HL-60 (cell line): ENCODE measurements at regions not wholly inside any gene's neighbourhood (a gene's known extent, or its start where the extent isn't known, plus 50 kb on each side); places are given as distances from the start of the nearest gene placed in this dataset.
"Not testable (repeated sequence)": the region's sequence is repeated elsewhere in the genome, so short reads cannot be mapped to it uniquely, and the experiment has no call there.

Experiments
- DNase-seq, 2 experiments: peaks; one replicate each; pipeline ENCODE4 v3.0.0-alpha.2; 2010 to 2020; ENCODE audit warnings: low read depth in 1 of 2, low spot score in 1 of 2
- H3K27ac ChIP-seq: fragments of 250-450 bp; sonication (Bioruptor Pico); replicated peaks from 2 replicates; pipeline ENCODE4 v1.5.1; 2020; ENCODE audit warnings: mild to moderate bottlenecking, moderate library complexity
- H3K27me3 ChIP-seq: fragments of 250-450 bp; sonication (Bioruptor Pico); 2 replicates; pipeline ENCODE4 v1.5.1; 2021; ENCODE audit warnings: mild to moderate bottlenecking, moderate library complexity; ENCODE audit not compliant: insufficient read depth, poor library complexity, severe bottlenecking
- H3K4me3 ChIP-seq: replicated peaks from 2 replicates; pipeline ENCODE4 v1.5.1; 2011; ENCODE audit warnings: mild to moderate bottlenecking, control low read depth, low read length; ENCODE audit not compliant: insufficient read depth
- CTCF ChIP-seq: IDR thresholded peaks from one replicate; pipeline ENCODE4 v1.5.1; 2011; ENCODE audit warnings: low read length, control low read depth, inconsistent platforms; ENCODE audit not compliant: insufficient read depth
- GABPA ChIP-seq: IDR thresholded peaks from 2 replicates; pipeline ENCODE4 v1.6.1; 2012; ENCODE audit warnings: low read depth
- POLR2AphosphoS5 ChIP-seq: IDR thresholded peaks from 2 replicates; pipeline ENCODE4 v1.6.1; 2012; ENCODE audit warnings: low read depth
- REST ChIP-seq: IDR thresholded peaks from 2 replicates; pipeline ENCODE4 v1.6.1; 2012; ENCODE audit warnings: low read depth; ENCODE audit not compliant: insufficient replicate concordance
- SPI1 ChIP-seq: IDR thresholded peaks from 2 replicates; pipeline ENCODE4 v1.6.1; 2012; ENCODE audit warnings: low read depth, mild to moderate bottlenecking, borderline replicate concordance

- TF ChIP-seq SPI1 (no peak), POLR2AphosphoS5 (no peak), REST (no peak), GABPA (no peak), CTCF (no peak)
These were observed 279.9 kb downstream of the CCER1 start for GRCh38 chr12:90675106-90675505.

GRCh38 chr12:90672081-90672480 lies 282.9 kb downstream of the CCER1 start:
- H3K27me3 ChIP-seq: no peaks in the 10 kb centered on the region
- DNase-seq: no peak

More at GRCh38 chr12:90675106-90675505, 279.9 kb downstream of the CCER1 start:
- Histone ChIP-seq H3K4me3 (no peak overlapping the region), H3K27me3 (no peaks in the 10 kb centered on the region), H3K27ac (no peak overlapping the region)
- DNase-seq: no peak

GRCh38 chr12:90663949-90664348 lies 291.0 kb downstream of the CCER1 start:
- not testable (repeated sequence) for DNase-seq, H3K27ac ChIP-seq, H3K4me3 ChIP-seq, H3K27me3 ChIP-seq

More at GRCh38 chr12:90672081-90672480, 282.9 kb downstream of the CCER1 start:
- TF ChIP-seq POLR2AphosphoS5 (no peak), REST (no peak), CTCF (no peak), SPI1 (no peak), GABPA (no peak)
- Histone ChIP-seq H3K4me3 (no peak overlapping the region), H3K27ac (no peak overlapping the region)

GRCh38 chr12:90659060-90659459 lies 295.9 kb downstream of the CCER1 start:
- Histone ChIP-seq H3K27me3 (no peaks in the 10 kb centered on the region), H3K4me3 (no peak overlapping the region), H3K27ac (no peak overlapping the region)
- DNase-seq: no peak
- TF ChIP-seq CTCF (no peak), REST (no peak), GABPA (no peak), SPI1 (no peak), POLR2AphosphoS5 (no peak)
